ENCODE measurements at regions not wholly inside any gene's neighbourhood (a gene's known extent, or its start where the extent isn't known, plus 50 kb on each side); places are given as distances from the start of the nearest gene placed in this dataset.

GRCh38 chr3:135310317-135310716 lies 515.3 kb downstream of the EPHB1 start:
- no peak for DNase-seq

- peak; percentile 35 for DNase-seq
These were observed 516.6 kb downstream of the EPHB1 start for GRCh38 chr3:135311699-135312098.

GRCh38 chr3:135314237-135314636 lies 519.2 kb downstream of the EPHB1 start:
- DNase-seq: peak; percentile 10

- DNase-seq: no peak
These were observed 529.2 kb downstream of the EPHB1 start for GRCh38 chr3:135324301-135324700.

GRCh38 chr3:135325096-135325495 lies 530.0 kb downstream of the EPHB1 start:
- peak; percentile 4 for DNase-seq

- DNase-seq: no peak
These were observed 530.7 kb downstream of the EPHB1 start for GRCh38 chr3:135325726-135326235.

GRCh38 chr3:135326851-135327250 lies 531.8 kb downstream of the EPHB1 start:
- no peak for DNase-seq

- no peak for DNase-seq
These were observed 533.0 kb downstream of the EPHB1 start for GRCh38 chr3:135328036-135328435.

- DNase-seq: no peak
These were observed 534.4 kb downstream of the EPHB1 start for GRCh38 chr3:135329479-135329878.

GRCh38 chr3:135337192-135337591 lies 542.1 kb downstream of the EPHB1 start:
- no peak for DNase-seq

- DNase-seq: no peak
These were observed 553.6 kb downstream of the EPHB1 start for GRCh38 chr3:135348690-135349089.

GRCh38 chr3:135349254-135349948 lies 554.3 kb downstream of the EPHB1 start:
- DNase-seq: no peak

- DNase-seq: no peak
These were observed 557.2 kb downstream of the EPHB1 start for GRCh38 chr3:135352213-135352612.

- DNase-seq: no peak
These were observed 567.8 kb downstream of the EPHB1 start for GRCh38 chr3:135362889-135363288.

GRCh38 chr3:135364676-135365075 lies 569.6 kb downstream of the EPHB1 start:
- DNase-seq: no peak

GRCh38 chr3:135366816-135367215 lies 571.8 kb downstream of the EPHB1 start:
- DNase-seq: no peak

- no peak for DNase-seq
These were observed 573.3 kb downstream of the EPHB1 start for GRCh38 chr3:135368316-135368715.

GRCh38 chr3:135368781-135369180 lies 573.7 kb downstream of the EPHB1 start:
- no peak for DNase-seq

GRCh38 chr3:135374571-135374970 lies 579.5 kb downstream of the EPHB1 start:
- no peak for DNase-seq

GRCh38 chr3:135382188-135382587 lies 583.3 kb upstream of the PPP2R3A start:
- DNase-seq: no peak

- no peak for DNase-seq
These were observed 582.9 kb upstream of the PPP2R3A start for GRCh38 chr3:135382621-135383020.

- DNase-seq: no peak
These were observed 582.2 kb upstream of the PPP2R3A start for GRCh38 chr3:135383301-135383700.

GRCh38 chr3:135392151-135392550 lies 573.4 kb upstream of the PPP2R3A start:
- DNase-seq: no peak

GRCh38 chr3:135393159-135393558 lies 572.4 kb upstream of the PPP2R3A start:
- no peak for DNase-seq
